ENCODE measurements at regions not wholly inside any gene's neighbourhood (a gene's known extent, or its start where the extent isn't known, plus 50 kb on each side); places are given as distances from the start of the nearest gene placed in this dataset.

GRCh38 chr5:81853030-81853357 is 102.1 kb upstream of the SSBP2 start:
- Histone ChIP-seq H3K4me1 (peaks cover 11% of the 10 kb centered on the region), H3K36me3 (no peaks in the 10 kb centered on the region), H3K27ac (peak overlapping the region; percentile 94), H3K4me3 (no peak overlapping the region), H3K9ac (ENCODE audit: low read depth in 2 of 2, low read length in 2 of 2) (no peak overlapping the region), H3K9me3 (no peaks in the 10 kb centered on the region), H3K27me3 (no peaks in the 10 kb centered on the region)
- DNase-seq, result no peak
- intact Hi-C loops (cut with DNase I), result no loop called here
- TF ChIP-seq, protein P1, sequence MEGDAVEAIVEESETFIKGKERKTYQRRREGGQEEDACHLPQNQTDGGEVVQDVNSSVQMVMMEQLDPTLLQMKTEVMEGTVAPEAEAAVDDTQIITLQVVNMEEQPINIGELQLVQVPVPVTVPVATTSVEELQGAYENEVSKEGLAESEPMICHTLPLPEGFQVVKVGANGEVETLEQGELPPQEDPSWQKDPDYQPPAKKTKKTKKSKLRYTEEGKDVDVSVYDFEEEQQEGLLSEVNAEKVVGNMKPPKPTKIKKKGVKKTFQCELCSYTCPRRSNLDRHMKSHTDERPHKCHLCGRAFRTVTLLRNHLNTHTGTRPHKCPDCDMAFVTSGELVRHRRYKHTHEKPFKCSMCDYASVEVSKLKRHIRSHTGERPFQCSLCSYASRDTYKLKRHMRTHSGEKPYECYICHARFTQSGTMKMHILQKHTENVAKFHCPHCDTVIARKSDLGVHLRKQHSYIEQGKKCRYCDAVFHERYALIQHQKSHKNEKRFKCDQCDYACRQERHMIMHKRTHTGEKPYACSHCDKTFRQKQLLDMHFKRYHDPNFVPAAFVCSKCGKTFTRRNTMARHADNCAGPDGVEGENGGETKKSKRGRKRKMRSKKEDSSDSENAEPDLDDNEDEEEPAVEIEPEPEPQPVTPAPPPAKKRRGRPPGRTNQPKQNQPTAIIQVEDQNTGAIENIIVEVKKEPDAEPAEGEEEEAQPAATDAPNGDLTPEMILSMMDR (IDR thresholded peaks at IDR 0.05), result no peak

- Histone ChIP-seq H3K36me3 (no peaks in the 10 kb centered on the region), H3K9me3 (no peaks in the 10 kb centered on the region), H3K4me1 (peaks cover 13% of the 10 kb centered on the region), H3K9ac (ENCODE audit: low read depth in 2 of 2, low read length in 2 of 2) (no peak overlapping the region), H3K27ac (peak overlapping the region; percentile 94), H3K27me3 (no peaks in the 10 kb centered on the region), H3K4me3 (peak overlapping the region; percentile 45)
- intact Hi-C loops (cut with DNase I), result no loop called here
- TF ChIP-seq, protein P1 (IDR thresholded peaks at IDR 0.05), result no peak
- peak; percentile 22 for DNase-seq
These were observed 101.6 kb upstream of the SSBP2 start for GRCh38 chr5:81852291-81853029.

GRCh38 chr5:81851481-81852178 is 100.7 kb upstream of the SSBP2 start:
- no peaks in the 10 kb centered on the region for H3K9me3 ChIP-seq
- peak overlapping the region; percentile 45 for H3K4me3 ChIP-seq
- DNase-seq, result peak; percentile 97
- peak overlapping the region; percentile 40 to 73 for H3K9ac ChIP-seq (ENCODE audit: low read depth in 2 of 2, low read length in 2 of 2)
- H3K4me1 ChIP-seq, result peaks cover 13% of the 10 kb centered on the region
- H3K36me3 ChIP-seq, result no peaks in the 10 kb centered on the region
- intact Hi-C loops (cut with DNase I), result loop anchor here (1.0 kb wide), 1 partner anchor 100 kb away; the partner anchor contains the start of gene SSBP2
- H3K27ac ChIP-seq, result peak overlapping the region; percentile 94
- H3K27me3 ChIP-seq, result no peaks in the 10 kb centered on the region
- TF ChIP-seq, protein P1 (IDR thresholded peaks at IDR 0.05), result no peak

DNA sequence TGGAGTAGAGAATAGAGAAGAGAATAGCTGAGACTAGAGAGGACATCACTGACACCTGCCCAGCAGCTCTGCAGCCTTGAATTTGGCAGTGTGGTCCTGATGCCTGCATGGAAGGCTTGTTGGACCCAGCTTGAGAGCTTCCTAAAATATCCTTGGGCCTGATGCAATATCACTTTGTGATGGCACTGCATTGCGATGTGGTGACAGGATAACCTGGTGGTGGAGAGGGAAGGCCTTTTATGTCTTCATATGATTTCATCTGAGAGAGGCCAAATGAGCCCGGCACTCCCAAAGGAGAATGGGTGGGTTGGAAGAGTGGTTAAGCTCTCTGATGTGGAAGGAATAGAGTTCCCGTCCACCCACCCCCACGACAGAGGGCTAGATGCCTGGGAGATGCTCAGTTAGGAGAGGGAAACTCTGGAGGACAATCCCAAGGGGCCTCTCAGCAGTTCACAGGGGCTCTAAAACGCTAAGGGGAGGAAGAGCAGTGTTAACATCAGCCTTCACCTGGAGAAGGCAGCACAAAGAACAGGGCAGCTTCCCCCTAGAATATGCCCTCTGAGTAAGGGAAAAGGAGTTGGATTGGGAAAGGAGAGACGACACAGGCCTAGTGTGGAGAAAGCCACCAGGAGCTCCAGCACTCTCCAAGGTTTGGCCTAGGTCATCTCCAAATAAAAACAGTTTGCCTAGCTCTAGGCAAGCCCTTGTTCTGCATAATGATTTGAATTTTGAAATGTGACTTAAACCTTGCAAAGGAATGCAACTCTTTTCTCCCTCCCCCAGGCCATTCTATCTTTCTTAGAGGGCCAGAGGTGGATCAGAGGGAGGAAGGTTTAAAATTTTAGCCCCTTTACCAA is 99.8 kb upstream of the SSBP2 start:
- H3K27me3 ChIP-seq, result no peaks in the 10 kb centered on the region
- intact Hi-C loops (cut with DNase I), result loop anchor here (1.0 kb wide), 1 partner anchor 99 kb away; the partner anchor contains the start of gene SSBP2
- H3K4me3 ChIP-seq, result peak overlapping the region; percentile 45
- H3K4me1 ChIP-seq, result peaks cover 13% of the 10 kb centered on the region
- H3K9ac ChIP-seq (ENCODE audit: low read depth in 2 of 2, low read length in 2 of 2), result peak overlapping the region in 1 of 2 donors; percentile 73
- DNase-seq, result no peak
- TF ChIP-seq, protein P1 (IDR thresholded peaks at IDR 0.05), result no peak
- H3K9me3 ChIP-seq, result no peaks in the 10 kb centered on the region
- H3K36me3 ChIP-seq, result no peaks in the 10 kb centered on the region
- peak overlapping the region; percentile 94 for H3K27ac ChIP-seq

DNA sequence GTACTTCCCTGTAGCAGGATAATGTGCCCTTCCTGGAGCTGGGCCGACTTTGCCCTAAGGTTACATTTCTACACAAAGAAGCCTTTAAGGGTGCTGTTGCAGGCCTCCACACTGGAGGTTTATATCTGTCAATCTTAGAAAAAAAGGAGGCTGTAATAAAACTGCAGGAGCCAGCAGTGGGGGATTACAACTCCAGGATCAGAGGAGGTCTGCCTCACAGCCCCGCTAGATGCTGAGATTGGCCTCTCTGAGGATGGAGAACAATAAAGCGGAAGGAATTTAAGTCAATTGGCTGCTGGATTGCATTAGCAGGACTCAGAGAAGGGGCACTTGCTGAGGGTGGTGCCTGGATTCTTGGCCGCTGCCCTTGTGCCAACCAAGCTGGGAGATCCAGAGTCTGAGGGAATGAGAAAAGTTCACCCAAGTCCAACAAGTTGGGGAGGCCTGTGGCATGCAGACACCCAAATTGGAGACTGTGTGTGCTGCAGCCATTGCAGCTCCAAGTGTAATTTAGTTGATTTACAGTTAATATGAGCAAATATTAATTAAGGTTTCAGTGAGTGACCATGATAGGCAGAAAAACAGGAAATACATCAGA is 99.0 kb upstream of the SSBP2 start:
- H3K4me1 ChIP-seq, result peaks cover 13% of the 10 kb centered on the region
- TF ChIP-seq, protein P1 (IDR thresholded peaks at IDR 0.05), result no peak
- intact Hi-C loops (cut with DNase I), result loop anchor here (5.0 to 10.0 kb wide), 4 partner anchors 63 to 425 kb away; no protein-coding TSS in a partner anchor
- no peak overlapping the region for H3K9ac ChIP-seq (ENCODE audit: low read depth in 2 of 2, low read length in 2 of 2)
- DNase-seq, result peak; percentile 25
- no peaks in the 10 kb centered on the region for H3K9me3 ChIP-seq
- H3K27ac ChIP-seq, result peak overlapping the region; percentile 28
- H3K36me3 ChIP-seq, result no peaks in the 10 kb centered on the region
- H3K4me3 ChIP-seq, result no peak overlapping the region
- H3K27me3 ChIP-seq, result no peaks in the 10 kb centered on the region

Data from colonic mucosa (tissue), 4 donors.